C4-2B (cell line): ENCODE measurements at regions not wholly inside any gene's neighbourhood (a gene's known extent, or its start where the extent isn't known, plus 50 kb on each side); places are given as distances from the start of the nearest gene placed in this dataset.

ENCODE experiments used
- ZFX ChIP-seq: fragments of 450-650 bp; IDR thresholded peaks from 2 replicates; pipeline ENCODE4 v1.6.1; 2017
- TF ChIP-seq, protein P1 (sequence below): fragments of 450-650 bp; conservative IDR thresholded peaks from 2 replicates; pipeline ENCODE4 v1.5.1; 2017; ENCODE audit warnings: mild to moderate bottlenecking

DNA sequence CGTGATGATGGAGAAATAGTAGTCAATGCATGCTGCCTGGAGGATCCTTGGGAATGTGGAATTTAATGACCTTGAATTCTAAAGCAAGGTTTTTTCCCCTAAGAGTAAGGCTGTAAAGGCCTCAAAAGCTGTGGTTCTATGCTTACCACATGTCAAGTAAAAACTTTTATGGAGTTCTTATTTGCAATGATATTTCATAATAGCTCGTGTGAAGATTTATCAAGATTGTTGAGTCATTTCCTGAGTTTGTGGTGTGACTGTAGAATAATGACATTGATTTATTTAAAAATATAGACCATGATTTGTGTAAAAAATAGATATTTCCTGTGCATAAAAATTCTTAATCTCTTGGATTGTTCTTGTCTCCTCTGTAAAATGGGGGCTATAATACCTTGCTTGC lies 67.5 kb upstream of the SORCS1 start:
- TF ChIP-seq, protein P1, sequence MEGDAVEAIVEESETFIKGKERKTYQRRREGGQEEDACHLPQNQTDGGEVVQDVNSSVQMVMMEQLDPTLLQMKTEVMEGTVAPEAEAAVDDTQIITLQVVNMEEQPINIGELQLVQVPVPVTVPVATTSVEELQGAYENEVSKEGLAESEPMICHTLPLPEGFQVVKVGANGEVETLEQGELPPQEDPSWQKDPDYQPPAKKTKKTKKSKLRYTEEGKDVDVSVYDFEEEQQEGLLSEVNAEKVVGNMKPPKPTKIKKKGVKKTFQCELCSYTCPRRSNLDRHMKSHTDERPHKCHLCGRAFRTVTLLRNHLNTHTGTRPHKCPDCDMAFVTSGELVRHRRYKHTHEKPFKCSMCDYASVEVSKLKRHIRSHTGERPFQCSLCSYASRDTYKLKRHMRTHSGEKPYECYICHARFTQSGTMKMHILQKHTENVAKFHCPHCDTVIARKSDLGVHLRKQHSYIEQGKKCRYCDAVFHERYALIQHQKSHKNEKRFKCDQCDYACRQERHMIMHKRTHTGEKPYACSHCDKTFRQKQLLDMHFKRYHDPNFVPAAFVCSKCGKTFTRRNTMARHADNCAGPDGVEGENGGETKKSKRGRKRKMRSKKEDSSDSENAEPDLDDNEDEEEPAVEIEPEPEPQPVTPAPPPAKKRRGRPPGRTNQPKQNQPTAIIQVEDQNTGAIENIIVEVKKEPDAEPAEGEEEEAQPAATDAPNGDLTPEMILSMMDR, result no peak
- TF ChIP-seq ZFX, result no peak
